NOMO-1 treated with DMSO at 0.1 percent for 48 hours (cell line): ENCODE measurements at regions not wholly inside any gene's neighbourhood (a gene's known extent, or its start where the extent isn't known, plus 50 kb on each side); places are given as distances from the start of the nearest gene placed in this dataset.

Experiments
- DNase-seq: peaks from one replicate; lab custom pipeline; 2025; ENCODE audit not compliant: unreplicated experiment; lab: John Stamatoyannopoulos, UW

- DNase-seq: no peak
These were observed 378.8 kb downstream of the QKI start for GRCh38 chr6:163793011-163793983.

DNA sequence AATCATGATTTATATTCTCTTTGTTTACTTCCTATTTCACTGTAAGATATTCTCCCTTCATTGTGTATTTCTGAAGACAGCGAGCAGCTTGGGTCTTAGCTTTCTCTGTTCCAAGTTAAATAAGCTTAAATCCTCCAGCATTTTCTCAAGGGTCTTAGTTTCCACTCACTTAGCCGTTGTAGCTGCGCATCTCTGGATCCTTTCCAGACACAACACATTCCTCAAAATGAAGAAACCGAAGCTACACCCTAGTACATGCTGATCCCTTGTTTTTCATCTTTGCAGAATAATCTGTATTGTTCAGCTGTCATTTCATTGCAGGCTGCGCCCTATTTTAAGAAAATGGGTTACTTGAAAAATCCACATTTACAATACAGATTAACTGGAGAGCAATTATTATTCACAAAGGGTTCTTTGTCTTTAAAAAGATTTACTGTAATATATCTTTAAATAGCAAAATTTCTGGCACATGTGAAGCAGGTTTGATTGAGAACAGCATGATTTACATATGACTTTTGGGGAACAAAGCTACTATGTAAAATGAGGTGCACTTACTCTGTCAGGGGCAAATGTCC is 375.8 kb downstream of the QKI start:
- DNase-seq: no peak

- no peak for DNase-seq
These were observed 374.8 kb downstream of the QKI start for GRCh38 chr6:163789199-163789810.

DNA sequence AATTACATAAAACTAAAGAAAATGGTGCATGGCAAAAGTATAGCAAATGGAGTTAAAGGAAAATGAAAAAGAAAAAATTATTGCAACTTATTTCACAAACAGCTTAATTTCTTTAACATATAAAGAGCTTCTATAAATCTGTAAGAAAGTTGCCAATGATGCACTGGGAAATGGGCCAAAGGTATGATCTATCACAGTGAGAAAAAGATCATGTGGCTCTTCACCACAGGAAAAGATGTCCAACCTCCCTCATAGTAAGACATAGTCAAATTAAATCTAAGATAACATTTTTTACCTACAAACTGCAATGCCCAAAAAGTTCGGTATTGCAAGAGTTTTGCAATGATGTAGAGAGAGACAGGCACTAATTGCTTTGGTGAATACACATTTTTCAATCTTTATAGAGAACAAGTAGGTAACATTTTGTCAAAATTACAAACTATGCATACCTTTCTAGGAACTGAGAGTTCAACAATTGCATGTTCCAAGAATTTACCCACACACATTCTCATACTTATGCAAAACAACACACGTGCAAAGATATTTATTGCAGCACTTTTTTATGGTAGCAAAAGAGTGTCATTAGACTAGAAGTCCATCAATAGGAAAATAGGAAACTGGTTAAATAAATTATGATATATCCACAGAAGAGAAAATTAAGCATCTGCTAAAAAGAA is 372.6 kb downstream of the QKI start:
- DNase-seq: no peak

DNA sequence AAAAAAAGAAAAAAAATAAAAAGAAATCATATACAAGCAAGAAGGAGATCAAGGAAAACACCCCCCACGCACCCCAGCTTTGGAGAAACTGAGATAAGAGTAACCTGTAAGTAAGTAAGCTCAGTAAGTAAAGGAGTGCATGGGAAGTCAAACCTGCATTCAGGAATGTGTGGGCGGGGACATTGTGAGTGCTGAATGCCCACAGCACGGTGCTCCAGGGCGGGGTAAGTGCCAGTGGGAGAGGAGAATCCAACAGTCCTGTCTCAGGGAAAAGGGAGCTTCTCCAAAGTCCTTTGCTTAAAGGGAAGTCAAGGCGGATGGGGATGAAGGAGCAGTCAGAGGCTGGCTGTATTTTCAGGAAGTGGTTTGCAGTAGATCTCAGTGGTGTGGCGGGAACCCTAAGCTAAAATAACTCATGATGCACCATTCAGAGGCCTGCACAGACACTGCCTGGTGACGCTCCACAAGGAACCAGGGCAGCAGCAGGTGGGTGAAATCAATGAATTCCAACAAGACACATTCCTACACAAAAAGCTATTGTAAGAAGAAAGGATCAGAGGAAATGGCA is 368.0 kb downstream of the QKI start:
- peak; percentile 48 for DNase-seq

DNA sequence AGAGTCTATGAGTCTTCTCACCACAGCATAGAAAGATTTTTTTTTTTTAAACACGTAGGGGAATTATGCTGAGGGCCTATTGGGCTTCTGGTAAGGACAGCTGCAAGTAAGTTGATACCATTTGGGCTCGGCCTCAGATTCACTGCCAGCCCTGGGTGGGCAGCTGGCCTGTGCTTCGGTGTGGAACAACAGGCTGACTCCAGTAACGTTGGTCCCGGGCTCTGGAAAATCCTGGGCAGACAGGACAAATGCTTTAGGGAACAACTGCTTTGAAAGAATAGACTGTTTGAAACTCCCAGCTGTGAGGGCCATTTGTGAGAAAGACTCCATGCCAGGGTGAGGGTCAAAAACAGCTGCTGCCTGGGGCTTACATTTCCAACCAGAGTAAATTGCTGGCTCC is 366.5 kb downstream of the QKI start:
- DNase-seq: no peak

DNA sequence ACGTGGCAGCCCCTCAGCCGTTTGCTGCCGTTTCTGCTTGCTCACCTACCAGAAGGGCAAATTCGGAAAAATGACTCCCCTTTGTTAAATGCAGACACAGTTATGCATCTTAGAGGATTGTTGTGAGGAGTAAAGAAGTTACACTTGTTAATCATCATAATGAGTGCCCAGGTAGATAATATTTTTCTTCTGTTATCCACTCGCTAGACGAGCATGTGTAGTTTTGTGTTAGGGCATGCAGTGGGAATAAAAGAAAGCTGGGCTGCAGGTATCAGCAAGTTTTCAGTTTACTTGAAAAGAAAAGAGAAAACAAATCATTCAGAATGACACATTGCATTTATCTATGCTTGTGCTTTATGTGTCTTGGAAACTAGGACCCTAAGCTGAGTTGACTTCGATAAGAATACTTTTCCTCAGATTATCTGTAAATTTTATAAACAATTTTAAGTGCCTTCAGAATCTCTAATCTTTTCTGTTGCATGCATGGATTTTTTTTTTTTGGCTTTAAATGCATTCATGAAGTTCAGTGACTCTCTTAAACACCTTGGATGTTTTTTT is 365.3 kb downstream of the QKI start:
- no peak for DNase-seq

DNA sequence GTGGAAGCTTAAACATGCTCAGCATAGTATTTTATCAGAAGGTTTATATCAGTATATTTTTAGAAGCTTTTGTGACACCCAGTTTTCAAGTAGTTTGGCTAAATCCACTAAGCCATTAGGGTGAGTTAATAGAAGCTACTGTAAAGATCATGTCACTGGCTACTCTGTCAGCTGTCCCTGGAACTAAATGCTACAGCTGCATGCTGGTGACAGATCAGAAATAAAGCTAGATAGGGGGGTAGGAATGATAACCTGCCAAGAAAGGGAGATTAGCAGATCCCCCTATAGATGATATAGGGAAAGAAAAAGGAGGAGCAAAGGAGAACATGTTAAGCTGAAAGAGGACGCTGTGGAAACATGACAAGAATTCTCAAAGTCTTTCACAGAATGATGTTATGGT is 363.2 kb downstream of the QKI start:
- DNase-seq: no peak

GRCh38 chr6:163776906-163777686 is 362.6 kb downstream of the QKI start:
- no peak for DNase-seq

- no peak for DNase-seq
These were observed 361.8 kb downstream of the QKI start for GRCh38 chr6:163776196-163776905.

DNA sequence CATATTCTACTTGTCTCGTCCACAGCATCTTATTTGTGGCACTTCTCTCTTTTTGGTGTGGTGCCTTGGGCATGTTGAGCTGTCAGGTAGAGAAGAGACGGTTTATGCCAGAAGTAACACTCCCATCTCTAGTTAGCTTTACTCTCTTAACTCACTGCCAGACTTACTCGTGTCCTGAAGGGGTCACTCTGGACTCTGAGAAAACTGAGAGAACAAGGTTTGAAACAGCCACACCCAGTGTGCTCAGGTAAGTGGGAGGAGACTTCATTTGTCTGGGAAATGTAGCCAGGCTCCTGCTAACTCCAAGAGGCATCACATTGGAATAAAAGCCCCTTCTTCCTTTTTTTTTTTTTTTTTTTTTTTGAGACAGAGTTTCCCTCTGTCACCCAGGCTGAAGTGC is 360.8 kb downstream of the QKI start:
- DNase-seq: no peak

GRCh38 chr6:163774485-163774884 is 360.0 kb downstream of the QKI start:
- DNase-seq: no peak

DNA sequence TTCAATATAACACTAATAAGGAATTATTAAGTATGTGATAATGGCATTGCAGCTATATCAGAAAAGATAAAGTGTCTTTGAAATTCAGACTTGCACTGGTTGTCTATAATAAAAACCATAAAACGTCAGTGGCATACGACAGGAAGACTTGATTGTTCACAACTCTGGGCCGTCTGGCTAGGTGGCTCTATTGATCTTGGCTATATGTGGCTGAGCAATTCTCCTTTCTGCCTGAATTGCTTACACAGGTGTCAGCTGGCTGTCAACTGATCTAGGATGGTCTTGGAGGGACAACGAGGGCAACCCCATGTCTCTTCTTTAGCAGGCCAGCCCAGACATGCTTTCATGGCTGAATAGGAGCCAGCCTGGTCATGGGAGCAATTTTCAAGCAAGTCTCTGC is 359.1 kb downstream of the QKI start:
- no peak for DNase-seq

- no peak for DNase-seq
These were observed 358.2 kb downstream of the QKI start for GRCh38 chr6:163772701-163773100.

DNA sequence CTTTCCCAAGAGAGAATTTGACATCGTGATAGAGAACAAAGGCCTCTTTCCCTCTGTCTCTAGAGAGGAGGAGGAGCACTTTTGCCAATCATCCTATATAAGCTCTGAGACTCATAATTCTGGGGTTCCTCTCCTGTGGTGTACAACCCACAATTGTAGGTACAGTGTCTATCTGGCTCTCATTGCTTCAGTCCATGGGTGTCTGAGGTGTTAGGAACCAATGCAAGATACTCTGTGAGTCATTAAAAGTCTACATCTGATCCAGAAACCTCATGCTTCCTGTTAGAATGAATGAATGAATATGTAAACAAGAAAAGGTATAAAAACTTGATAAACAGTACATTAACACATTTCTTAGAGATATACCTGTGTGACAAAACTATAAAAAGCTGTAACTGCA is 356.7 kb downstream of the QKI start:
- no peak for DNase-seq

GRCh38 chr6:163768905-163769304 is 354.4 kb downstream of the QKI start:
- no peak for DNase-seq

DNA sequence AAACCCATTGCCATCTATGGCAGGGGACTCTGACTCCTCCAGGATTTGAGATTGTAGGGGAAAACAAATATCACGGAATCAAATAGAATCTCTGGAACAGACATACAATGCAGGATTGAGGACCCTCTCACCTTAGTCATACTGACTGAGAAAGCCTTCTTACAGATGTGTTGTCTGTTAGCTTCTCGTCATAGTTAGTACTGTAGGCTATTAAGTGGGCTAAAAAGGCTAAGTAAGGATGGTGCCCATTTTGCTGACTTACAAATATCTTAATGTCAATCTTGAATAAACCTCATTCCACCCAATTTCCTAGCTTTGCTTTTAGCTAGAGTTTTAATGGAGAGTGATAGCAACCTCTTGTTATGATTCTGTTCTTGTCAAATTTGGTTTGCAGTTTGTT is 352.4 kb downstream of the QKI start:
- no peak for DNase-seq

- DNase-seq: no peak
These were observed 350.8 kb downstream of the QKI start for GRCh38 chr6:163765335-163765734.

- no peak for DNase-seq
These were observed 350.0 kb downstream of the QKI start for GRCh38 chr6:163764565-163764964.

DNA sequence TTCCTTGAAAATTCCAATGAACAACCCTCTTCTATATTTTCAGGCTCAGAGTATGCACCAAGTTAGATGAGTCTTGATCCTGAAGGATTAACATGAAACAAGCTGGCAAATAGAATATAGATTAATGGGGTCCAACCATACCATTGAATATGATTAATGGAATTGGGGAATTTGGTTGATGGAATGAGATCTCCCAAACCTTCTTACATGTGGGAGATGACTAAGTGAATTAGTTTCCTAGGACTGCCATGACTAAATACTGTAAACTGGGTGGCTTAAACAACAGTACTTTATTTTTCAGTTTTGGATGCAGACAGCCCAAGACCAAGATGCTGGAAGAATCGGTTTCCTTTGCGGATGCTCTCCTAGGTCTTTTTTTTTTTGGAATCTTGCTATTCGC is 347.0 kb downstream of the QKI start:
- DNase-seq: no peak
